ENCODE measurements at regions not wholly inside any gene's neighbourhood (a gene's known extent, or its start where the extent isn't known, plus 50 kb on each side); places are given as distances from the start of the nearest gene placed in this dataset.
"Not testable (repeated sequence)": the region's sequence is repeated elsewhere in the genome, so short reads cannot be mapped to it uniquely, and the experiment has no call there.

- H3K36me3 Mint-ChIP-seq; H3K4me1 Mint-ChIP-seq (ENCODE audit: low read depth); DNase-seq; CTCF ChIA-PET; H3K27ac Mint-ChIP-seq; H3K9me3 Mint-ChIP-seq; H3K4me3 Mint-ChIP-seq; intact Hi-C loops (cut with micrococcal nuclease); POLR2A ChIA-PET: not testable (repeated sequence)
- peaks cover 18% of the 10 kb centered on the region for H3K27me3 Mint-ChIP-seq
Observed at GRCh38 chr4:146047768-146048167, 109.1 kb upstream of the ZNF827 start.

GRCh38 chr4:146041139-146042004, 102.7 kb upstream of the ZNF827 start:
- Mint-ChIP-seq H3K9me3 (no peaks in the 10 kb centered on the region), H3K27ac (no peak overlapping the region), H3K4me1 (ENCODE audit: low read depth) (no peaks in the 10 kb centered on the region), H3K36me3 (no peaks in the 10 kb centered on the region), H3K27me3 (peaks cover 8% of the 10 kb centered on the region), H3K4me3 (no peak overlapping the region)
- intact Hi-C loops (cut with micrococcal nuclease) = no loop called here
- DNase-seq = no peak
- POLR2A ChIA-PET = no interaction called here
- CTCF ChIA-PET = no interaction called here

GRCh38 chr4:146040623-146041022, 102.0 kb upstream of the ZNF827 start:
- POLR2A ChIA-PET = no interaction called here
- Mint-ChIP-seq H3K27ac (no peak overlapping the region), H3K4me3 (no peak overlapping the region), H3K4me1 (ENCODE audit: low read depth) (no peaks in the 10 kb centered on the region), H3K9me3 (no peaks in the 10 kb centered on the region), H3K27me3 (peaks cover 8% of the 10 kb centered on the region), H3K36me3 (no peaks in the 10 kb centered on the region)
- intact Hi-C loops (cut with micrococcal nuclease) = no loop called here
- no peak for DNase-seq
- CTCF ChIA-PET = no interaction called here

DNA sequence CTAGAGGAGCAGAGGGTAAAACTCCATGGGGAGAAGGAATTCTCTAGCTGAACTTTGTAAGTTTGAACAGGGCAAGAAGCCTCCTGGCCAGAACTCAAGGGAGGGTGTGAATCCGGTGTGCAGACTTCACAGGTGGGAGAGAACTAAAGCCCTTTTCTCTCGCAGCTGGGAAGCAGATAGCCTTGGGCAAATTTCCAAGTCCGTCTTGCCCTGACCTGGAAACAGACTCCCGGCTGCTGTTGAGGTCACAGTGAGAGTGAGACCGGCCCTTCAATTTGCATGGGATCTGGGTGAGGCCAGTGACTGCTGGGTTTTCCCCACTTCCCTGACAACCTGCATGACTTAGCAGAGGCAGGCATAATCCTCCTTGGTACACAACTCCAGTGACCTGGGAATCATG, 94.5 kb upstream of the ZNF827 start:
- ChIA-PET POLR2A (no interaction called here), CTCF (no interaction called here)
- intact Hi-C loops (cut with micrococcal nuclease) = no loop called here
- Mint-ChIP-seq H3K4me1 (ENCODE audit: low read depth) (peaks cover 7% of the 10 kb centered on the region), H3K27me3 (peaks cover 15% of the 10 kb centered on the region), H3K4me3 (no peak overlapping the region), H3K36me3 (no peaks in the 10 kb centered on the region), H3K27ac (no peak overlapping the region), H3K9me3 (peaks cover 6% of the 10 kb centered on the region)
- DNase-seq = no peak

DNA sequence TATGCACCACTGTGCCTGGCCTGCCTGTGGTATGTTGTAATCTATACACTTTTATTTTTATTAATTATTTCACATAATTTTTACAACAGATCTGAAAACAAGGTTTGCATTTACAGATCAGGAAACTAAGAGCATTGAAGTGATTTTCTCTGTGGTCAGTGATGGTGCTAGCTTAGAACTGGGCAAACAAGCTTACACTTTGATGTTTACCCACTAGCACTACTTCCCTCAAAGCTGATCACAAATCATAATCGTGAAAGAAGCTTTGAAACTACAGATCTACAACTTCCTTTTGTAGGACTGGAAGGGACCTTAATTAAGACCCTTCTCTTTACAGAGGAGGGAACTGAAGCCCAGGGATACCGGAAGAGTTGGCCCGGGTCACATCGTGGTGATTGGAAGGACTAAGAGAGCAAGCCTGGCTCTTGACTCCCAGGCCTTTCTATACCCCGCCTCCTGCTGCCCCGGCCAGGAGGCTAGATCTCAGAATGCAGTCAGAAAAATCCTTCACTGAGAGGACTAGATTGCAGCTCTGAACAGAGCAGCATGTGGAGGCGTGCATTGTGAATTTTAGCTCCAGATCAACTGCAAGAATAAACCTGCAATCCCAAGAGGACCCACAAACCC, 93.7 kb upstream of the ZNF827 start:
- CTCF ChIA-PET = no interaction called here
- peaks cover 6% of the 10 kb centered on the region for H3K9me3 Mint-ChIP-seq
- no peak overlapping the region for H3K27ac Mint-ChIP-seq
- no peak overlapping the region for H3K4me3 Mint-ChIP-seq
- intact Hi-C loops (cut with micrococcal nuclease) = no loop called here
- DNase-seq = no peak
- POLR2A ChIA-PET = no interaction called here
- peaks cover 7% of the 10 kb centered on the region for H3K4me1 Mint-ChIP-seq (ENCODE audit: low read depth)
- no peaks in the 10 kb centered on the region for H3K36me3 Mint-ChIP-seq
- H3K27me3 Mint-ChIP-seq = peaks cover 15% of the 10 kb centered on the region

DNA sequence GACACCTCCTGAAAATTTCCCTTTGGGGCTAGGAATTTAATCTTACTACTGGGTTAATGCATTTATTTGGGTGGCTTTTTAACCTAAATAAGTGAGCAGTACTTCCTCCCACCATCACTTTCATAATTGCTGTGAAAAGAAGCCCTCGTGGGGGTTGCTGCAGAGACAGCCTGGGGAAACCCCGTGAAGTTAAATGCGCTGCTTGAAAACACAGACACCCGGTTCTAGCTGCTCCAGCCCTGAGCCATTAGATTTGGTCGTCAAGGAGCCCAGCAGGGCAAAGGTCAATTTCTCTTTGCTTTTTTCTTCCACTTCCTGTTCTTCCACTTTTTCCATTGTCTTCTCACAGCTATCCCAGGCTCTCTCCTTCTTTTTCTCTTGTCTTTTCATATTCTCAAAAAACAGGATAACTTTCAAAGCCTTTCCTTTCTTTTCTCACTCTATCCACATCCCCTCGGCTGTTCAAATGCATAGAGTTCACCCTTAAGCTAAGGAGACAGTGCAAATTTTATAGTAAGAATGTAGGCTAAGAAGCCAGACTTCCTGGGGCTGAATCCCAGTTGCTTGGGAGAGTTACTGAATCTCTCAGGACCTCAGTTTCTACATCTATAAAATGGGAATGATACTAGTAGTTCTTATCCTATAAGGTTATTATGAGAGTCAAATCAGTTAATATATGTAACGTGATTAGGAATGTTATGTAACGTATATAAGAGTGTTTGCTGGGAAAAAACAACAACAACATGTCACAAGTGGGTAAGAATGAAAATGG, 91.5 kb upstream of the ZNF827 start:
- H3K27ac Mint-ChIP-seq = no peak overlapping the region
- peaks cover 19% of the 10 kb centered on the region for H3K27me3 Mint-ChIP-seq
- H3K4me3 Mint-ChIP-seq = no peak overlapping the region
- ChIA-PET POLR2A (no interaction called here), CTCF (no interaction called here)
- peak; percentile 19 for DNase-seq
- intact Hi-C loops (cut with micrococcal nuclease) = no loop called here
- H3K36me3 Mint-ChIP-seq = no peaks in the 10 kb centered on the region
- H3K4me1 Mint-ChIP-seq (ENCODE audit: low read depth) = peaks cover 7% of the 10 kb centered on the region
- H3K9me3 Mint-ChIP-seq = peaks cover 6% of the 10 kb centered on the region

DNA sequence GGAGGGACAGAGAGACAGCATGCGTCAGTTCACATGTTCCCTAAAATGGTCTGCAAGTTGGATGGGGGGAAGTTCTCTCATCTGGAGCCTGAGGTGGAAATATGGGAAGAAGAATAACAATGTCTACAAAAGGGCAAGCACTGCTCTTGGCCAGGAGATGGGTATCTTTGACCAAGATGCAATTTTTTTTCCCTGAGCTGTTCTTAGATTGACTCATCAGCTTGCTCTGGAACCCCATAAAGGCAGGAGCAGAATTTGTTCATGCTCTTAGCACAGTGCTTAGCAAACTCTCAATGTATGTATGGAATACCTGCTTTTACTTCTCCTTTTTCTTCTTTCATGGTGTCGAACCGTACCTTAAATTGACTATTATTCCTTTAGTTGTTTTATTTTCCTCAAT, 90.5 kb upstream of the ZNF827 start:
- POLR2A ChIA-PET = no interaction called here
- no peak for DNase-seq
- Mint-ChIP-seq H3K9me3 (peaks cover 4% of the 10 kb centered on the region), H3K27ac (no peak overlapping the region), H3K4me1 (ENCODE audit: low read depth) (peaks cover 7% of the 10 kb centered on the region), H3K27me3 (peaks cover 19% of the 10 kb centered on the region), H3K4me3 (no peak overlapping the region), H3K36me3 (no peaks in the 10 kb centered on the region)
- intact Hi-C loops (cut with micrococcal nuclease) = no loop called here
- CTCF ChIA-PET = interaction anchor here (1.2 kb wide), 1 partner anchor 412 kb away, joined by 3 read pairs; no protein-coding TSS in a partner anchor

GRCh38 chr4:146027761-146028160, 89.1 kb upstream of the ZNF827 start:
- H3K36me3 Mint-ChIP-seq = no peaks in the 10 kb centered on the region
- H3K27ac Mint-ChIP-seq = no peak overlapping the region
- no peaks in the 10 kb centered on the region for H3K9me3 Mint-ChIP-seq
- intact Hi-C loops (cut with micrococcal nuclease) = no loop called here
- CTCF ChIA-PET = no interaction called here
- no peak for DNase-seq
- peaks cover 7% of the 10 kb centered on the region for H3K4me1 Mint-ChIP-seq (ENCODE audit: low read depth)
- POLR2A ChIA-PET = no interaction called here
- peaks cover 12% of the 10 kb centered on the region for H3K27me3 Mint-ChIP-seq
- no peak overlapping the region for H3K4me3 Mint-ChIP-seq

- no peak overlapping the region for H3K4me3 Mint-ChIP-seq
- ChIA-PET POLR2A (no interaction called here), CTCF (no interaction called here)
- no peaks in the 10 kb centered on the region for H3K9me3 Mint-ChIP-seq
- no peaks in the 10 kb centered on the region for H3K4me1 Mint-ChIP-seq (ENCODE audit: low read depth)
- intact Hi-C loops (cut with micrococcal nuclease) = no loop called here
- no peak overlapping the region for H3K27ac Mint-ChIP-seq
- no peaks in the 10 kb centered on the region for H3K36me3 Mint-ChIP-seq
- peaks cover 8% of the 10 kb centered on the region for H3K27me3 Mint-ChIP-seq
- no peak for DNase-seq
Observed at GRCh38 chr4:146023334-146023967, 84.8 kb upstream of the ZNF827 start.

- no peak for DNase-seq
- Mint-ChIP-seq H3K27ac (no peak overlapping the region), H3K9me3 (no peaks in the 10 kb centered on the region), H3K36me3 (no peaks in the 10 kb centered on the region), H3K4me3 (no peak overlapping the region), H3K27me3 (peaks cover 8% of the 10 kb centered on the region), H3K4me1 (ENCODE audit: low read depth) (no peaks in the 10 kb centered on the region)
- ChIA-PET POLR2A (no interaction called here), CTCF (no interaction called here)
- intact Hi-C loops (cut with micrococcal nuclease) = no loop called here
Observed at GRCh38 chr4:146022541-146022940, 83.9 kb upstream of the ZNF827 start.

DNA sequence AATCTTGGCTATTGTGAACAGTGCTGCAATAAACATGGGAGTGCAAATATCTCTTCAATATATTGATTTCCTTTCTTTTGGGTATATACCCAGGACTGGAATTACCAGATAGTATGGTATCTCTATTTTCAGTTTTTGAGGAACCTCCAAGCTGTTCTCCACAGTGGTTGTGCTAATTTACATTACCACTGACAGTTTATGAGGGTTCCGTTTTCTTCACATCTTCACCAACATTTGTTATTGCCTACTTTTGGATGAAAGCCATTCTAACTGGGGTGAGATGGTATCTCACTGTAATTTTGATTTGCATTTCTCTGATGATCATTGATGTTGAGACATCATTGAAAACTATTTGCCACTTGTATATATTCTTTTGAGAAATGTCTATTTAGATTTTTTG, 79.6 kb upstream of the ZNF827 start:
- ChIA-PET POLR2A (no interaction called here), CTCF (no interaction called here)
- DNase-seq = no peak
- H3K4me1 Mint-ChIP-seq (ENCODE audit: low read depth) = no peaks in the 10 kb centered on the region
- peaks cover 10% of the 10 kb centered on the region for H3K27me3 Mint-ChIP-seq
- H3K4me3 Mint-ChIP-seq = no peak overlapping the region
- H3K36me3 Mint-ChIP-seq = no peaks in the 10 kb centered on the region
- H3K27ac Mint-ChIP-seq = no peak overlapping the region
- H3K9me3 Mint-ChIP-seq = no peaks in the 10 kb centered on the region
- intact Hi-C loops (cut with micrococcal nuclease) = no loop called here

- no peaks in the 10 kb centered on the region for H3K4me1 Mint-ChIP-seq (ENCODE audit: low read depth)
- POLR2A ChIA-PET = no interaction called here
- no peaks in the 10 kb centered on the region for H3K36me3 Mint-ChIP-seq
- H3K27ac Mint-ChIP-seq = no peak overlapping the region
- no peak overlapping the region for H3K4me3 Mint-ChIP-seq
- peaks cover 9% of the 10 kb centered on the region for H3K9me3 Mint-ChIP-seq
- H3K27me3 Mint-ChIP-seq = peaks cover 19% of the 10 kb centered on the region
- CTCF ChIA-PET = no interaction called here
- intact Hi-C loops (cut with micrococcal nuclease) = no loop called here
- DNase-seq = no peak
Observed at GRCh38 chr4:146004730-146005129, 66.1 kb upstream of the ZNF827 start.

All from activated CD4-positive, alpha-beta memory T cell treated with anti-CD3 and anti-CD28 coated beads for 36 hours (primary cell).